ENCODE measurements at regions not wholly inside any gene's neighbourhood (a gene's known extent, or its start where the extent isn't known, plus 50 kb on each side); places are given as distances from the start of the nearest gene placed in this dataset.

- H3K9me3 ChIP-seq, result no peaks in the 10 kb centered on the region
- H3K36me3 ChIP-seq, result no peaks in the 10 kb centered on the region
- peaks cover 27% of the 10 kb centered on the region for H3K27me3 ChIP-seq
- TF ChIP-seq, protein P1, sequence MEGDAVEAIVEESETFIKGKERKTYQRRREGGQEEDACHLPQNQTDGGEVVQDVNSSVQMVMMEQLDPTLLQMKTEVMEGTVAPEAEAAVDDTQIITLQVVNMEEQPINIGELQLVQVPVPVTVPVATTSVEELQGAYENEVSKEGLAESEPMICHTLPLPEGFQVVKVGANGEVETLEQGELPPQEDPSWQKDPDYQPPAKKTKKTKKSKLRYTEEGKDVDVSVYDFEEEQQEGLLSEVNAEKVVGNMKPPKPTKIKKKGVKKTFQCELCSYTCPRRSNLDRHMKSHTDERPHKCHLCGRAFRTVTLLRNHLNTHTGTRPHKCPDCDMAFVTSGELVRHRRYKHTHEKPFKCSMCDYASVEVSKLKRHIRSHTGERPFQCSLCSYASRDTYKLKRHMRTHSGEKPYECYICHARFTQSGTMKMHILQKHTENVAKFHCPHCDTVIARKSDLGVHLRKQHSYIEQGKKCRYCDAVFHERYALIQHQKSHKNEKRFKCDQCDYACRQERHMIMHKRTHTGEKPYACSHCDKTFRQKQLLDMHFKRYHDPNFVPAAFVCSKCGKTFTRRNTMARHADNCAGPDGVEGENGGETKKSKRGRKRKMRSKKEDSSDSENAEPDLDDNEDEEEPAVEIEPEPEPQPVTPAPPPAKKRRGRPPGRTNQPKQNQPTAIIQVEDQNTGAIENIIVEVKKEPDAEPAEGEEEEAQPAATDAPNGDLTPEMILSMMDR (IDR thresholded peaks at IDR 0.05), result no peak
- no peak overlapping the region for H3K4me3 ChIP-seq (ENCODE audit: low read depth in 1 of 2, low read length in 1 of 2)
- H3K27ac ChIP-seq, result no peak overlapping the region
- H3K4me1 ChIP-seq (ENCODE audit: control insufficient read depth in 1 of 2, insufficient read depth in 1 of 2, low read depth in 1 of 2, low read length in 1 of 2), result no peaks in the 10 kb centered on the region
Observed at GRCh38 chr10:128713874-128714570, 587.8 kb upstream of the MKI67 start.

DNA sequence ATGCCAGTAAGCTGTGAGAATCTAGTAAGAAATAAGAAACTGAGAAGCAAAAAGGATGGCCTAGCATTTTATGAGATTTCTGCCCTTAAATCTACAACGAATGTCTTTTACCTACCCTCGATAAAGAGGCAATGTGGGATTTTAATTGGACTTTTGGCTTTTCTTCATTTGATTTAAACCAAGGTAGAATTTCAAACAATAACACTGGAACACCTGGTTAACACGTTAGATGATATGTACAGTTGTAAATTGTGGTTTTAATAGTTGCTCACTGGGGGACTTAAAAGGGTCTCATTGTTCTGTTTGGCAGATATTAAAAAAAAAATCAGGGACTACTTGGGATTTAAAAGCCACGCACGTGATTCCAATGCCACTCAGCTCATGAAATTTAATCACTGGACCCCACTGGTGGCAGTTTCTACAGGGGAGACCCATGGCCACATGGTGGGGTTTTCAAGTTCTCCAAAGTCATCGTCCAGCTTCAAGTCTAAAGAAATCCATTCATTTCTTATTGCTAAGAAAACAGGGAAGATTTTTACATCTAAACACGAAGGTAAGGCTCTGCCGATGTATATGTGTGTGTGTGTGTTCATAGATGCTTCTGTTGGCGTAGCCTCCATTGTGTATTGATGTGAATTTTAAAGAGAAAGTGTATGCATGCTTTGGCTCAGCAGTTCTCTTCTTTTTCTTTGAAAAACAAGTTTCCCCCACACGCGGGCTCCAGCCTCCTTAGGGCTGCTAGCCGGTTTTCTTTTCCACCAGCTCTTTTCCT is 588.6 kb upstream of the MKI67 start:
- H3K36me3 ChIP-seq, result no peaks in the 10 kb centered on the region
- H3K27ac ChIP-seq, result no peak overlapping the region
- TF ChIP-seq, protein P1 (IDR thresholded peaks at IDR 0.05), result no peak
- H3K9me3 ChIP-seq, result no peaks in the 10 kb centered on the region
- H3K4me3 ChIP-seq (ENCODE audit: low read depth in 1 of 2, low read length in 1 of 2), result no peak overlapping the region
- H3K4me1 ChIP-seq (ENCODE audit: control insufficient read depth in 1 of 2, insufficient read depth in 1 of 2, low read depth in 1 of 2, low read length in 1 of 2), result no peaks in the 10 kb centered on the region
- peaks cover 19% of the 10 kb centered on the region for H3K27me3 ChIP-seq

DNA sequence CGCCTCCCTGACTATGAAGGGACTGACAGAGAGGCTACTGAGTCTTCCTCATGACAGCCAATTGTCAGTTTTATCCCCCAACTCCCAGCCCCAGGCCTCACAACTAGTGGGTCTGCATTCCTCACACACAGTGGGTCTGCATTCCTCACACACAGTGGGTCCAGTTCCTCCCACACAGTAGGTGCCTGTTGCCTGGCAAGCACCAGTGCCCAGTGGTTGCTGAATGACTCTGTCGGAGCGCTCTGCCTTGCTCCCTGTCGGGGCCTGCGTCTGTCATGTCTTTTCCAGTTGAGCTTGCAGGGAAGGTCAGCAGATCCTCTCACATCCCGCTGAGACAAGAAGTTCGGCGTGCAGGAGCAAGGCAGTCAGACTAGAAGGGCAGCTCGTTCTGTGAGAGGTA is 590.0 kb upstream of the MKI67 start:
- TF ChIP-seq, protein P1 (IDR thresholded peaks at IDR 0.05), result no peak
- H3K27ac ChIP-seq, result no peak overlapping the region
- no peaks in the 10 kb centered on the region for H3K36me3 ChIP-seq
- H3K9me3 ChIP-seq, result no peaks in the 10 kb centered on the region
- no peaks in the 10 kb centered on the region for H3K4me1 ChIP-seq (ENCODE audit: control insufficient read depth in 1 of 2, insufficient read depth in 1 of 2, low read depth in 1 of 2, low read length in 1 of 2)
- peaks cover 7% of the 10 kb centered on the region for H3K27me3 ChIP-seq
- H3K4me3 ChIP-seq (ENCODE audit: low read depth in 1 of 2, low read length in 1 of 2), result no peak overlapping the region

GRCh38 chr10:128721963-128722445 is 595.8 kb upstream of the MKI67 start:
- H3K9me3 ChIP-seq, result no peaks in the 10 kb centered on the region
- no peaks in the 10 kb centered on the region for H3K27me3 ChIP-seq
- no peaks in the 10 kb centered on the region for H3K36me3 ChIP-seq
- TF ChIP-seq, protein P1 (IDR thresholded peaks at IDR 0.05), result no peak
- H3K4me3 ChIP-seq (ENCODE audit: low read depth in 1 of 2, low read length in 1 of 2), result no peak overlapping the region
- H3K27ac ChIP-seq, result no peak overlapping the region
- no peaks in the 10 kb centered on the region for H3K4me1 ChIP-seq (ENCODE audit: control insufficient read depth in 1 of 2, insufficient read depth in 1 of 2, low read depth in 1 of 2, low read length in 1 of 2)

DNA sequence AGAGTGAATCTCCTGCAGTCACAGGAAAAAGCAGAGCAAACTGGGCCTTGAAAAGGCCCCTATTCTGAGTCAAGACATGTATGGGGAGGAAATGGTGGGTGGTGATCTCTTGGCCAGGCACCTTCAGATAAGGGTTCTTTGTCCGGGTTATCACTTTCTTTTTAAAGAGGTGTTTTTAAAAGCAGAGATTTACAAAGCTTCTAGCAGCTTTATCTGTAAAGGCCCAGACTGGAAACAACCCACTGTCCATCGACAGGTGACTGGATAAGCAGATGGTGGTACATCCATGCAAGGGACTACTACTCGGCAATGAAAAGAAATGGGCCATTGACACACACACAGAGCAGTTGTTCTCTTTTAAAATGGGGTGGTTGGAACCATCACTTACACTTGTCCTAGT is 596.7 kb upstream of the MKI67 start:
- no peaks in the 10 kb centered on the region for H3K9me3 ChIP-seq
- TF ChIP-seq, protein P1 (IDR thresholded peaks at IDR 0.05), result no peak
- no peak overlapping the region for H3K4me3 ChIP-seq (ENCODE audit: low read depth in 1 of 2, low read length in 1 of 2)
- H3K4me1 ChIP-seq (ENCODE audit: control insufficient read depth in 1 of 2, insufficient read depth in 1 of 2, low read depth in 1 of 2, low read length in 1 of 2), result no peaks in the 10 kb centered on the region
- no peaks in the 10 kb centered on the region for H3K36me3 ChIP-seq
- H3K27ac ChIP-seq, result no peak overlapping the region
- no peaks in the 10 kb centered on the region for H3K27me3 ChIP-seq
